Left renal pelvis (tissue), 4 donors: ENCODE measurements at regions not wholly inside any gene's neighbourhood (a gene's known extent, or its start where the extent isn't known, plus 50 kb on each side); places are given as distances from the start of the nearest gene placed in this dataset.
"Not testable (repeated sequence)": the region's sequence is repeated elsewhere in the genome, so short reads cannot be mapped to it uniquely, and the experiment has no call there.

Source experiments
- DNase-seq, 4 donors: peaks; one replicate each; pipeline ENCODE4 v3.0.0-alpha.2; 2013; ENCODE audit warnings: low read depth in 4 of 4, low spot score in 3 of 4

DNA sequence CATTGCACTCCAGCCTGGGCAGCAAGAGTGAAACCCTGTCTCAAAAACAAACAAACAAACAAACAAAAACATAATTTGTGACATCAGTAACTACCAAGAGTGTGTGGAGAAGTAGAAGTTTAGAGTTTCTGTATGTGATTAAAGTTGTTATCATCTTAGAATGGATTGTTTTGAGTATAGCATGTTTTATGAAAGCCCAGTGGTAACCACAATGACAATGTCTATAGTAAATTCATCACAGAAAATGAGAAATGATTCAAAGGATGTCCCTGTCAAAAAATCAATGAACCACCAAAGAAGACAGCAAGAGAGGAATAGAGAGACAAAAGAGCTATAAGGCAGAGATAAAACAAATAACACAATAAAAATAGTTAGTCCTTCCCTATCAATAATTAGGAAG lies 1299.2 kb downstream of the CNTNAP5 start:
- no peak for DNase-seq

DNA sequence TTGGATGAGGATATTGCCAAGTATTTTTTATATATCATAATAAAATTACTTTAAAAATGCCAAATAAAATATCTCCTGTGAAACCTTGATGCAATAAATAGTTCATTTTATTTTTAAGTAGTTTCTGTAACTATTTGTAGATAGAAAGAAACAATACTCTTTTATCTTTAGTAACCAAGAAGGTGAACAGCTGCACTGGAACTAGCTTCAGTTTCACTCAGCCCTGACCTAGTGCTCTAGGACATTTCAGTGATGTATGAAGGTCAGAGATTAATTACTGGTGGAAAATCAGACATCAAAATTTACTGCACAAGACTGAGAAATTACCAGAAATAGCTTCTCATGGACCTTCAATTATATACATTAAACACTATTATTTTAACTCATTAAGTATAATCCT lies 1305.0 kb downstream of the CNTNAP5 start:
- DNase-seq, result no peak

DNA sequence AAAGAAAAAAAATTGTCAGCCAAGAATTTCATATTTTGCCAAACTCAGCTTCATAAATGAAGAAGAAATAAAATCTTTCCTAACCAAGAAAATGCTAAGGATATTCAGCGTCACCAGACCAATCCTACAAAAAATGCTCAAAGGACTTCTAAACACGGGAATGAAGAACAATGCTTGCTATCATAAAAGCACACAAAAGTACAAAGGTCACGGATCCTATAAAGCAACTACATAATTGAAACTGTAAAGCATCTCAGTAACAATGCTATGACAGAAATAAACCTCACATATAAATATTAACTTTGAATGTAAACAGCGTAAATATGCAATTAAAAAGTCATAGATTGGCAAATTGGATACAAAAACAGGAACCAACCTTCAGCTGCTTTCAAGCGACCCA lies 1314.6 kb upstream of the GYPC start:
- no peak for DNase-seq

DNA sequence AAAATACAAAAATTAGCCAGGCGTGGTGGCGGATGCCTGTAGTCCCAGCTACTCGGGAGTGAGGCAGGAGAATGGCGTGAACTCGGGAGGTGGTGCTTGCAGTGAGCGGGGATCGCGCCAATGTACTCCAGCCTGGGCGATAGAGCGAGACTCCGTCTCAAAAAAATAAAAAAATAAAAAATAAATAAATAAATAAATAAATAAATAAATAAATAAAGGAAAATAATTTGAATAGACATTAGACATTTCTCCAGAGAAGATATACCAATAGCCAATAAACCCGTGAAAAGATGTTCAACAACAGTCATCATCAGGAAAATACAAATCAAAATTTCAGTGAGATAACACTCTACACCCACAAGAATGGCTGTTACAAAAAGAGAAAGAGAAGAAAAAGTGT lies 1302.4 kb upstream of the GYPC start:
- not testable (repeated sequence) for DNase-seq

DNA sequence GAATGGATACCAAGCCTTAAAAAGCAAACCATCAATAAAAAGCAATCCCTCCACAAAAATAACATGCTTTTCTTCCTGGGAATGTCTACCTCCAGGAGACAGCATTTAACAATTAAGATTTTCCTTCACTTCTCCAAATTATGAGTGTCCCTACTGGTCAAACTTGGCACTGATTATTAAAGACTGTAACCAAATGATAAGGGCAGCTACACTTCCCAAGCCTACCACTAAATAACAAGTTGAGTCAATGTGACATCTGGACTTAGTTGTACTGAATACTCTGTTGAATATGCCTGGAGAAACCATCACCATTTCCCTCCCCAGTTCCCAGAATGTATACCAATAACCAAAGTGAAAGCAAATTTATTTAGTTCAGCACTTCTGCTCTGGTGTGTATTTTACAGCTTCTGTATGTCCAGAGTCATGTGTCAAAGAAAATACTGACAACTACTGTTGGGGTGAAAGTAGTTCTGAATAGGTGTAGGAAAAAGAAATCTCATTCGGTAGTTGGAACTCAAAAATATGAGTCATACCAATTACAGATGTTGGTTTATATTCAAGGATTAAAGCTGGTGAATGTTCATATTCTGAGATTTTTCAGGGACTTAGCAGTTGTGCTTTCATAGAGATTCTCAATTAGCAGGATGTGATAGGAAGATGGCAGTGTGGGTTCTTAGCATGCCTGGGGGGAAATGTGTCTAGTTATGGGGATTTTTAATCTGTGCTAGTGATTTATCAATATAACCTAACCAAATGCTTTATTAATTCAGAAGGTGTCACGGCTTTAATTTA lies 1291.6 kb upstream of the GYPC start:
- DNase-seq, result no peak

DNA sequence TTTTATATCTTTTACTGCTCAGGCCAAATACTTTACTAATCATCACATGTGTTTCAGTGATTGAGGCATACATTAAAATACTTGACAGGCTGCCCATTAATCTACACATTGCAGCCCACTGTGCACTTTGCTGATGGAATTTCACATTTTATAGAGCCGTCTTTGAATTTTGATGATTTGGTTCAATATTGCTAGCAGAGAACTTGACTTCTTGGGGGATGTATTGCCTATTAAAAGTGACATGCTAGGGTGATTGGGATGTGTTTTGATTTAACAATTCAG lies 1291.0 kb upstream of the GYPC start:
- DNase-seq, result no peak

DNA sequence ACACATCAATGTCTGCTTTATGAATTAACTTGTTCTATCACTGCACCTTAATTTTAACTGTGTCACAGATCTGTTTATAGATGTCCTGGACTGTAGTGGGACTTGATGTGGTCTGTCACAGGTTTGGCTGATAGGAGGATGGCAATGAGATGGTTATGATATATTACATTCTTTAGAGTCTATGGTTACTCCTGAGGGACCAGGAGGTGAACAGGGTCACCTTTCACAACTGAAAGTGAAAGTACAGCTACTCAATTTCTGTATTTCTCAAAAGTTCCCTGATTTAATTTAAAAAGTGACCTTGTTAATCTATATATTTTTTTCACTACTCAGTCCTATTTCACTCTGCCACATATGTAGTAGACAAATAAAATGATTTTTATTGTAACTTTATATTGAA lies 1284.1 kb upstream of the GYPC start:
- DNase-seq, result no peak

DNA sequence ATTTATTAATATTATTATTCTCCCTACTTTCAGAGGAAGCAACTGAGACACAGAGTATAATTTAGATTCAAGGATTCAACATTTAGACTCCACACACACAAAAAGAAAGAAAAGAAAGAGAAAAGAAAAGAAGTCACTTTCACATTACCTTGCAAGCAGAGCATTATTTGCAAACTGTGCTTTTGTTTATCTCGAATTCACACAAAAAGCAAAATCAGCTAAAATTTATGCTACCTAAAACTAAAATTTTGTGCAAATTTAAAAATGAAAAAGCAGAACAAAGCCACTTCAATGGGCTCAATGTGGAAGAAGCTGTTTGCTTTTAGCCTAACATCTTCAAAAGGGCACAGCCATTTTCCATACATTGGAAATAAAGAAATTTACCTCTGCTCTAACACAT lies 1282.7 kb upstream of the GYPC start:
- DNase-seq, result no peak

DNA sequence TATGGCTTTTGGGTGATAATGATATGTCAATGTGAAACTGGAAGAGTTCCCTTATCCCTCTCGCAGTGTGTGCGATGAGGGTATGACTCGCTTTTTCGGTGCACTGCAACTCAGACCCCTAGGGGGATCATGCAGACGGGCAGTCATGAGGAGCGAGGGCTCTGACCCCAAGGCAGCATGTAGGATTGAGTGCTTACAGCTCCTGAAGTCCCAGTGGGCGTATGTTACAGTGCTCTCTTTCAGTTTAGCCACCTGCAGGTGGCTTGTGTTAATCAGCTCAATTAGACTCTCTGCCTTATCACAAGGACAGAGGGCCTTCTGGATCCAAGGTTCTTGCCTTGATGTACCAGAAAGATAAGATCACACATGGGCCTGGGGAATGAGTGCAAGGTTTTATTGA lies 1269.9 kb upstream of the GYPC start:
- DNase-seq, result no peak

DNA sequence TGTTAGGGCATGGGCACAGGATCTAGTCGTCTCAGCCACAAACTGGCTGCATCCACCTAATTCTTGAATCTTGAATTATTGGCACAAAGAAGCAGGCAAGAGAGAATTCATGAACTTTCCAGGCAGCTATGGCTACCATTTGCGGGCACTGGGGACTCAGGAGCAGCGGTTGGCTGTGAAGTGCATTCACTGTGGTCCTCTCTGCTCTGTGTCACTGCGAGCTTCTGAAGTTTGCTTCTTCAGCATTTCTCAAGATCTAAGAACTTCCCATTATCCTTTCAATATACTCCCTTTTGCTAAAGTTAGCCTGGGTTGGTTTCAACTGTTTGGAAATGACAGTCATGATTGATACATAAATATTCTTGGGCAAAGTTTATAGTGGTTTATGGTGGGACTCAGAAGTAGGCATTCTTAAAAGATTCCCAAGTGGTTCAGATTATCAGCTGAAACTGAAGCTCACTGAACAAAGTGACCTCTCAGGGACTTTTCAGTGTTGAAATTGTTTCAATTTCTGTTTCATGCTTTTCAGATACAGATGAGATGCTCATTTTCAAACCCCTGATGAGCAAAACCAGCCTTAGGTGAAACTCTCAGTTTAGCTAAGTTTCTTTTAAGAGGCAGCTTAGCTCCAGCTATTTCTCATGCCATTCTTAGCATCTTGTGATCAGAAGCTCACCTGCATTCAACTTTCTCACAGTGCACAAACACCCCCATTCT lies 1258.3 kb upstream of the GYPC start:
- no peak for DNase-seq

DNA sequence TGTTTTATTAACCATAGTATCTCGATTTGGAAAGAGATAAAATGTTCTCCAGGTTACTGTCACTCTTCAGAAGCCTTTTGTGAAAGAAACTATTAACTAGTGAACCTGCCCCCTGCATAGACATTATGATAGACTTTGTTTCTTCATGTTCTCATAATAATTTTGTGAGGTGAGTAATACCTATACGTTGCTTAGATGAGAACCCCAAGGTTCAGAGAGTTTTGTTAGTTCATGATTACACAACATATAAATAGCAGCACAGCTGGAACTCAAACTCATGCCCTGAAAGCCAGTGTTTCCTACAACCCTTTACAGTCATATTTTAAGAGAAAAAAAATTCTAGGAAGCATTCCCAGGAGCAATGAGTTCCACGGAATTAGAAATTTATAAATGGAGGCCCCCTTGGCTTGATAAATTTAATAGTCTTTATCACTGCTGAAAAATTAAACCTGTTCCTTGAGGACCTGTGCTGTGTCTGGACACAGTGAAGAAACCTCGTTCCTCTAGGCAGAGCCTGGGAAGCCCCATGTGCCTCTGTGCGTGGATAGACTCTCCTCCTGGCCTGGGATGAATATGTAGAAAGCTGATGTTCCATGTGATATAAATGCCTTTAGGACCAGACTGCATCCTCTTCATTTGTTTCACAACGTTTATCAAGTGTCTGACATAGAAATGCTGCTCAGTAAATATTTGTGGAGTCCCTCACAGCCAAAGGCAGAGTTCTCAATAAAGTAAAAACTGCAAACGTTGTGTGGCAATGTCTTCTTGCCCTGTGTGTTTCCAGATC lies 1257.0 kb upstream of the GYPC start:
- no peak for DNase-seq

DNA sequence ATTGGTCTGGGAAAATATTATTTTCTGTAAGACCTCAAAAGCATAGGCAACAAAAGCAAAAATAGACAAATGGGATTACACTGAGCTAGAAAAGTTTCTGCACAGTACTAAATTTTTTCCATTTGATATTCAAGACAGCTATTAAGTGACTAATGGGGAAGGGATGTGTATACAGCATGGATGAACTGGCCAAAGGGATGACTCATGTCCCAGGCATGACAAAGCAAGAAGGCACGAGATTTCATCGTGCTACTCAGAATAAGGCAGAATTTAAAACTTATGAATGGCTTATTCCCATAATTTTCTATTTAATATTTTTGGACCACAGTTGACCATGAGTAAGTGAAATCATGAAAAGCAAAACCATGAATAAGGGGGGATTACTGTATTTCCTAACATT lies 1250.1 kb upstream of the GYPC start:
- no peak for DNase-seq

DNA sequence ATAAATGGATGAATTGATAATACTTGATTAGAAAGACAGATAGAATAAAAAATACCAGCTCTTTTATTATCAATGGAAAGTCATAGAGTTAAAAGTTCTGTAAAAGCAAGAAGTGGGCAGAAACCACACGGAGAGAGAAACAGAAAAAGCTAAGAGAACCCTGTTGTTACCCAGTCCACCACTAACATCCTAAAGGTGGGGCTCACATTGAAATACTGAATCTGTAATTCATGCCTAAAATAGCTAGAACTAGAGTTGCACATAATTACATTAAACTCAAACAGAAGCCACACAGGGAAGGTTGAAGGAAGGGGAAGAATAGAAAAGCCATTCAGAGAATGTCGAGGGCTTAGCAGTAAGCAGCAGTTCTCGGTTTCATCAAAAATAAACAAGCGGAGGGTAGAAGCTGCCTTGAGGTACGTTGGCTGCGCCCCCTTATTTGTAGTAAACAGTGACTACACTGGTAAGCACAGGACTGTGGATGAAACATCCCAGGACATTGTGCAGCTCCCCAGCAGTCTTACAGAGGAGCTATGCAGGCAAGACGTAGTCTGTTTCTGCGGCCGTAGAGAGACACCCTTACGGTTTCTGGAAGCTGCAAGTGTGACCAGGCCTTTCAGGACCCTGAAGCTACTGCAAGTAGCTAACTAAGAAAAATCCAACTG lies 1247.0 kb upstream of the GYPC start:
- DNase-seq, result no peak

DNA sequence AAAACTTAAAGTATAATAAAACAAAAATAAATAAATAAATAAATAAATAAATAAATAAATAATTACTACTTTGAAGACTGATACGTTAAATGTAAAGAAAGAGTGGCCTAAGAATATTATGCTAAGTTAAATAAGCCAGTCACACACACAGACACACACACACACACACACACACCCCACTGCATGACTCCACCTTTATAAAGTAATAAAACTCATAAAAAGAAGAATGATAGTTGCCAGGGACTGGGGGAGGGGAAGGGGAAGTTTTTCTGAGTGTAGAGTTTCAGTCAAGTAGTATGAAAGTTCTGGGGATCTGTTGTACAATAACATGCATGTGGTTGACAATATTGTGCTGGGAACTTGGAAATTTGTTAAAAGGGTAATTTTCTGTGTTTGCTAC lies 1237.5 kb upstream of the GYPC start:
- no peak for DNase-seq

DNA sequence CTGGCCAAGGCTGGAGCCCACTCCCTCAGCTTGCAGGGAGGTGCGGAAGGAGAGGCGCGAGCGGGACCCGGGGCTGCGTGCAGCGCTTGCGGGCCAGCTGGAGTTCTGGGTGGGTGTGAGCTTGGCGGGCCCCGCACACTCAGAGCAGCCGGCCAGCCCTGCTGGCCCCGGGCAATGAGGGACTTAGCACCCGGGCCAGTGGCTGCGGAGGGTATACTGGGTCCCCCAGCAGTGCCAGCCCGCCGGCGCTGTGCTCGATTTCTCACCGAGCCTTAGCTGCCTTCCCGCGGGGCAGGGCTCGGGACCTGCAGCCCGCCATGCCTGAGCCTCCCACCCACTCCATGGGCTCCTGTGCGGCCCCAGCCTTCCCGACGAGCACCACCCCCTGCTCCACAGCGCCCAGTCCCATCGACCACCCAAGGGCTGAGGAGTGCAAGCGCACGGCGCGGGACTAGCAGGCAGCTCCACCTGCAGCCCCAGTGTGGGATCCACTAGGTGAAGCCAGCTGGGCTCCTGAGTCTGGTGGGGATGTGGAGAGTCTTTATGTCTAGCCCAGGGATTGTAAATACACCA lies 1233.7 kb upstream of the GYPC start:
- DNase-seq, result not testable (repeated sequence)

DNA sequence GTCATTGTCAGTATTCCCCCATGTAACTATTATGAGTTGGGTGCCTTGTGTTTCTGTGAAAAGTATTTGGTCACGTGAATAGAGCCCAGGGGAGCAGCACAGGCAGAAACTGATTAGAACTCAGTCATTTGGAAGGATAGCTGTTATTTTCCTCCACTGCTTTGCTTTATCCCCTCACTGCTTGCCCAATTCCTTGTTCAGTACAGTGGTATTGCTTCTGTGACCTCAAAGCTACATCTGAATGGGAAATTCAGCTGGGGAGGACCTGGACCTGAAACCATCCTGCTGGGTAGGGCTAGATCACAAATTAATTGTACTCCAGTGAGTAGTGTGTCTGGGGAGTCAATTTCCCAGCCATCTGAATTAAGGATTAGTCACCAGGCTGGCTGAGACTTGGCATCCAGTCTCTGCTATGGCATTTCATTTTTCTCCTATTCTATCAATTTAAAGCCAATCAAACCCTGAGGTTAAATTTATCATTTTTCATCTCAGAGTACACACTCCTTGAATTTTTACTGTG lies 1231.6 kb upstream of the GYPC start:
- DNase-seq, result no peak

DNA sequence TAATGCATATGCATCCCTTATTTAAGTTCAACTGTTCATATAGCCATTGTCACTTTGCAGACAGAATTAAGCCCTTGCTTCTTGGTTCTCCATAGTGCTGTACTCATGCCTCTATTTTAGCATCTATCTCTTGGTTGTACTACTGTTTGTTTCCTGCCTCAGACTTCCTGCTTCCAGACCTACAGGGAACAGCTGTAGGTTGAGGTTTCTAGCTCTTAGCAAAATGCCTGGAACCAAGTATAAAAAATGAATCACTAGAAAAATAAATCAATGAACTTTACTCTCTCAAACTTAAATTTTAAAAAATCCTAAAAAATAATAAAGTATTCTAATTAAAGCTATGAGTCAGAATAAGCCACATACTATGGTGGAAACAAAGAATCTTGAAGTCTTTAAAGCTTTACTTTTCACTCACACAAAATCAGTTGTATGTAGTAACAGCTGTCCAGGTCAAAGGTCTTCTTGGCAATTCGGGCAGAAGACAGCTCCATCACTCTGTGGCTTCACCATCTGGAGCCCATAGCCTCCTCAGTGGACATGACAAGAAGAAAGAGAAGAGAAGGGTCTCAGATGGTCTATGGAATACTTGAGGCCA lies 1228.1 kb upstream of the GYPC start:
- DNase-seq, result no peak

DNA sequence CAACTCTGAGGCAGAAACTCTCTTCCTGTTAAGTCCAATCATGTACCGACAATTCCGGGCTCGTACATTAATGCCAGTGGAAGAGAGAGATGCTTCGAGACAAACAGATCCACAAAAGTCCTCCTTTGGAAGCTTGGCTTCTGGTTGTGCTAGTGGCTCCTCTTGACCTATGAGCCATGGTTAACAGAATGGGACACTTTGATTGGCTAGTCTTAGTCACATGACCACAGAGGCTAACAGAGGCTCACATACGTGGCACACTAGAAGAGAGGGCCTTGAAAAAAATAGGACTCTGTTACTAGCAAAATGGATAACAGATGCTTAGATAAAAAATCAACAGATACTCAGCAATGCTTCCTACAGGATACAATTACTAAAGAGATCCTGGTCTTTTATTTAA lies 1211.9 kb upstream of the GYPC start:
- DNase-seq, result no peak

DNA sequence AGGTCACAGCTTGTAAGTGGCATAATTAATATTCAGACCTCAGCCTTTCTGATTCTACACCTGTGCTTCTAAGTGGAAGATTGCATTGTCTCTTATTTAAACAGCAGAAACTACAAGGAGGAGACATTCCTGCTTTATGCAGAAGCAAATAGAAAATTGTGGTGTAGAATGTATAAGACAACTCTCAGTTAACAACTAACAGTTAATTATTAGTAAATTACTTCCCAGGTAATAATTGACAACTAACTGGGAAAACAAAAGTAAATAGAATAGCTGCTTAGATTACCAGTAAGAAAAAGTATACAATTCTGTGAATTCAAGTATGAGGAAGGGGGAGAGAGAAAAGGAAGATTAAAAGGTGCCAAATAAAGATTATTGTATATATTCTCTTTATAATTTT lies 1210.5 kb upstream of the GYPC start:
- DNase-seq, result no peak

DNA sequence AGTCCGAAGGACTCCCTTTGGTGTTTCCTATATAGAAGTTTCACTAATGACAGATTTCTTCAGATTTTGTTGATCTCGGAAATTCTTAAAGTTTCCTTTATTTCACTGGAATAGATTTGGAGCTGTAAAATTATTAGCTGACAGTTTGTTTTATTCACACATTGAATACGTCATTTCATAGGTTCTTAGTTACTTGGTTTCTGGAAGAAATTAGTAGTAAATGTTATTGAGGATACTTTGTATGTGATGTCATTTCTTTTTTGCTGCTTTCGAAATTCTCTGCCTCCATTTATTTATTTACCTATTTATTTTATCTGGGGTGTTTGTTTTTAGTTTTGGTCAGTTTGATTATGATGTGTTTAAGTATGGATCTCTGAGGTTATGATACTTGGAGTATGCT lies 1205.9 kb upstream of the GYPC start:
- DNase-seq, result no peak
